Sigmoid colon (tissue), 6 donors: ENCODE measurements at regions not wholly inside any gene's neighbourhood (a gene's known extent, or its start where the extent isn't known, plus 50 kb on each side); places are given as distances from the start of the nearest gene placed in this dataset.

Source experiments
- DNase-seq: peaks from one replicate; pipeline ENCODE4 v3.0.0-alpha.2; 2019
- H3K27ac ChIP-seq, 4 donors: fragments of 200-600 bp; sonication (generic); one replicate each; pipeline ENCODE4 v1.5.1; 2016 to 2019; ENCODE audit warnings: mild to moderate bottlenecking in 1 of 4
- H3K27me3 ChIP-seq, 3 donors: fragments of 200-600 bp; sonication (generic); one replicate each; pipeline ENCODE4 v1.5.1; 2019; ENCODE audit warnings: mild to moderate bottlenecking in 1 of 3
- H3K36me3 ChIP-seq, 4 donors: fragments of 200-600 bp; sonication (generic); one replicate each; pipeline ENCODE4 v1.5.1; 2016 to 2019
- H3K4me1 ChIP-seq, 4 donors: fragments of 200-600 bp; sonication (generic); one replicate each; pipeline ENCODE4 v1.5.1; 2017 to 2019
- H3K4me3 ChIP-seq, 4 donors: fragments of 200-600 bp; sonication (generic); one replicate each; pipeline ENCODE4 v1.5.1; 2017 to 2019; ENCODE audit warnings: mild to moderate bottlenecking in 2 of 4, moderate library complexity in 1 of 4
- H3K9me3 ChIP-seq, 4 donors: fragments of 200-600 bp in 3 of 4; sonication (generic) in 3 of 4; one replicate each; pipeline versions ENCODE4 v1.5.1 to v1.6.1; 2013 to 2019
- EP300 ChIP-seq, 4 donors: sonication (generic); formaldehyde crosslinking; IDR thresholded peaks; one replicate each; pipeline ENCODE4 v1.6.1; 2017; ENCODE audit warnings: antibody characterized with exemption in 4 of 4
- POLR2A ChIP-seq, 2 donors: fragments of 450-650 bp; IDR thresholded peaks; one replicate each; pipeline ENCODE4 v1.6.1; 2016; ENCODE audit warnings: antibody characterized with exemption in 2 of 2, mild to moderate bottlenecking in 2 of 2, moderate library complexity in 2 of 2
- POLR2AphosphoS5 ChIP-seq, 4 donors: sonication (generic); formaldehyde crosslinking; IDR thresholded peaks; one replicate each; pipeline ENCODE4 v1.6.1; 2017; ENCODE audit warnings: antibody characterized with exemption in 4 of 4
- WGBS, 2 donors: extraction: QIAGEN DNeasy Blood & Tissue Kit; methylation state at CpG; one replicate each; pipeline ENCODE4 v1.1.7; 2013; 5-methylcytosine and 5-hydroxymethylcytosine counted together
- intact Hi-C: fragments of 100-400 bp; cut with DNase I; formaldehyde crosslinking; loops from one replicate; pipeline ENCODE4 v1.15.1; 2023
- TF ChIP-seq, protein P1 (sequence below), 4 experiments: fragments of 450-650 bp in 3 of 4; fragments of 200-600 bp in 1 of 4; IDR thresholded peaks; one replicate each; pipeline ENCODE4 v1.5.1; 2016 to 2019; ENCODE audit warnings: antibody characterized with exemption in 4 of 4, mild to moderate bottlenecking in 3 of 4, moderate library complexity in 2 of 4
- donor health status: healthy with polysubstance abuse.
- donor health status: healthy.

GRCh38 chr7:117951285-117951684, 78.0 kb upstream of the CTTNBP2 start:
- intact Hi-C loops, result no loop called here
- Histone ChIP-seq H3K27me3 (no peaks in the 10 kb centered on the region), H3K4me3 (no peak overlapping the region), H3K27ac (no peak overlapping the region), H3K9me3 (no peaks in the 10 kb centered on the region), H3K36me3 (no peaks in the 10 kb centered on the region), H3K4me1 (no peaks in the 10 kb centered on the region)
- DNase-seq, result no peak
- no peak for TF ChIP-seq POLR2AphosphoS5 (IDR thresholded peaks at IDR 0.05)
- TF ChIP-seq, protein P1, sequence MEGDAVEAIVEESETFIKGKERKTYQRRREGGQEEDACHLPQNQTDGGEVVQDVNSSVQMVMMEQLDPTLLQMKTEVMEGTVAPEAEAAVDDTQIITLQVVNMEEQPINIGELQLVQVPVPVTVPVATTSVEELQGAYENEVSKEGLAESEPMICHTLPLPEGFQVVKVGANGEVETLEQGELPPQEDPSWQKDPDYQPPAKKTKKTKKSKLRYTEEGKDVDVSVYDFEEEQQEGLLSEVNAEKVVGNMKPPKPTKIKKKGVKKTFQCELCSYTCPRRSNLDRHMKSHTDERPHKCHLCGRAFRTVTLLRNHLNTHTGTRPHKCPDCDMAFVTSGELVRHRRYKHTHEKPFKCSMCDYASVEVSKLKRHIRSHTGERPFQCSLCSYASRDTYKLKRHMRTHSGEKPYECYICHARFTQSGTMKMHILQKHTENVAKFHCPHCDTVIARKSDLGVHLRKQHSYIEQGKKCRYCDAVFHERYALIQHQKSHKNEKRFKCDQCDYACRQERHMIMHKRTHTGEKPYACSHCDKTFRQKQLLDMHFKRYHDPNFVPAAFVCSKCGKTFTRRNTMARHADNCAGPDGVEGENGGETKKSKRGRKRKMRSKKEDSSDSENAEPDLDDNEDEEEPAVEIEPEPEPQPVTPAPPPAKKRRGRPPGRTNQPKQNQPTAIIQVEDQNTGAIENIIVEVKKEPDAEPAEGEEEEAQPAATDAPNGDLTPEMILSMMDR (IDR thresholded peaks at IDR 0.05), result no peak
- TF ChIP-seq POLR2A (IDR thresholded peaks at IDR 0.05), result no peak
- no peak for TF ChIP-seq EP300 (IDR thresholded peaks at IDR 0.05)
- 87 to 89% methylated on average over 5 of the region's 5 CpGs for WGBS, 2 donors

GRCh38 chr7:117951691-117952280, 78.5 kb upstream of the CTTNBP2 start:
- Histone ChIP-seq H3K4me3 (no peak overlapping the region), H3K4me1 (no peaks in the 10 kb centered on the region), H3K27me3 (no peaks in the 10 kb centered on the region), H3K9me3 (no peaks in the 10 kb centered on the region), H3K36me3 (no peaks in the 10 kb centered on the region), H3K27ac (no peak overlapping the region)
- no peak for DNase-seq
- TF ChIP-seq POLR2A (IDR thresholded peaks at IDR 0.05), result no peak
- TF ChIP-seq, protein P1 (IDR thresholded peaks at IDR 0.05), result no peak
- intact Hi-C loops, result no loop called here
- 86 to 92% methylated on average over 4 of the region's 4 CpGs for WGBS, 2 donors

DNA sequence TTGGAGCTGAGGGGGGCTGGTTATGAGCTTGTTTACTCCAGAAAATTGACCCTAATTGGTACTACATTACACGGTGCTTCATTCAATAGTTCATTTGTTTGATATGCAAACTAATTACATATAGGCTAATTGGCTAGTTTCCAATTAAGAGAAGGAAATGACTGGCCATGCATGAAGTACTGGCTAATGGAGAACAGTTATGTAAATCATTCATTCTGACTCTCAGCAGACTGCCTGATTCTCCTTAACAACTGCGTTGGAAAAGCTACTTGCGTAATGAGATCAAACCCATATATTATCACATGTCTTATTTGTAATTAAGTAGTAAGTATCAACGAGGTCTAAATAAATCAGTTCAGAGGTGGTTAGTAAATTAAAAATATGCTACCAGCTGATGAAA, 81.8 kb upstream of the CTTNBP2 start:
- Histone ChIP-seq H3K4me3 (no peak overlapping the region), H3K9me3 (no peaks in the 10 kb centered on the region), H3K4me1 (no peaks in the 10 kb centered on the region), H3K27ac (no peak overlapping the region), H3K27me3 (no peaks in the 10 kb centered on the region), H3K36me3 (no peaks in the 10 kb centered on the region)
- DNase-seq, result no peak
- whole genome bisulfite sequencing, 2 donors, result 83 to 91% methylated on average over 4 of the region's 4 CpGs
- intact Hi-C loops, result no loop called here
- TF ChIP-seq EP300 (IDR thresholded peaks at IDR 0.05) (no peak), POLR2A (IDR thresholded peaks at IDR 0.05) (no peak), POLR2AphosphoS5 (IDR thresholded peaks at IDR 0.05) (no peak)
- TF ChIP-seq, protein P1 (IDR thresholded peaks at IDR 0.05), result no peak

DNA sequence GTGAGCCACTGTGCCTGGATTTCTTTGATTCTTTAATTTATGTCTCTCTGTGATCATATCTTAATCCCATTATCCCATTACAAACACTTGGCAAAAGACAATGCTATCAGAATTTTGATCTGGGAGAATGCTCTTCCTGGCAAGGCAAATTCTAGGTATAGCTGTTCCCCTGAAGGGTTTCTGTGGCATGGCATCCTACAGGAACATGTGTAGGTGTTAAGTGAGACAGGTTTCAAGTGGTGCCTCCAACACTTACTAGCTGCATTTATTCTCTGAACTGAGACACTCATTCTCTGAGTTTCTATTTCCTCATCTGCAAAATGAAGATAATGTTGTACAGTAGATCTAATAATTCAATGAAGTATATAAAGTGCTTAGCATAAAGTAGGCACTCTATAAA, 87.1 kb upstream of the CTTNBP2 start:
- DNase-seq, result no peak
- H3K4me1 ChIP-seq, result peaks cover 0 to 6% (median 0%) of the 10 kb centered on the region in 4 donors
- TF ChIP-seq POLR2A (IDR thresholded peaks at IDR 0.05) (no peak), POLR2AphosphoS5 (IDR thresholded peaks at IDR 0.05) (no peak), EP300 (IDR thresholded peaks at IDR 0.05) (no peak)
- TF ChIP-seq, protein P1 (IDR thresholded peaks at IDR 0.05), result no peak
- H3K4me3 ChIP-seq, result no peak overlapping the region
- H3K36me3 ChIP-seq, result no peaks in the 10 kb centered on the region
- H3K27ac ChIP-seq, result peak overlapping the region in 1 of 4 donors; percentile 44
- intact Hi-C loops, result no loop called here
- no peaks in the 10 kb centered on the region for H3K9me3 ChIP-seq
- no peaks in the 10 kb centered on the region for H3K27me3 ChIP-seq

DNA sequence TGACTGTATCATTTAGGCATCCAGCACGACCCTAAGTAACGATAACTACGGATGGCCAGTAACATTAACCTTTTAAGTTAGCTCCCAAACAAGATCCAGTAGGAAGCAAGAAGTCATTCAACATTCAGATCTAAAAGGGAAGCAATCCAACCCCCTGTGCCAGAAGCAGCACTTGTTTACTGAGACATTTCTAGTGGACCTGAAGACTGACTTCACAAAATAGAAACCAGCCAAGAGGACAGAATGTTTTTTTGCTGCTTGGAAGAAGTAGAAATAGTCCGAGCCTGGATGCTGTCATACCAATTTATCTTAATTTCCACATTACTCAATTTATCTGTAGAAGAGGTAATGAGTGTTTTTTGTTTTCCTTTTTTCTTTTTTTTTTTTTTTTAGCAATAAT, 88.0 kb upstream of the CTTNBP2 start:
- no peaks in the 10 kb centered on the region for H3K27me3 ChIP-seq
- H3K36me3 ChIP-seq, result no peaks in the 10 kb centered on the region
- H3K27ac ChIP-seq, result peak overlapping the region in 1 of 4 donors; percentile 44
- no peaks in the 10 kb centered on the region for H3K9me3 ChIP-seq
- intact Hi-C loops, result no loop called here
- TF ChIP-seq EP300 (IDR thresholded peaks at IDR 0.05) (no peak), POLR2AphosphoS5 (IDR thresholded peaks at IDR 0.05) (peak in 2 of 4 donors; percentile 23 to 31)
- H3K4me3 ChIP-seq, result no peak overlapping the region
- H3K4me1 ChIP-seq, result peaks cover 0 to 6% (median 0%) of the 10 kb centered on the region in 4 donors
- WGBS, 2 donors, result 61 to 80% methylated on average over 4 of the region's 4 CpGs
- no peak for DNase-seq
